ENCODE measurements at regions not wholly inside any gene's neighbourhood (a gene's known extent, or its start where the extent isn't known, plus 50 kb on each side); places are given as distances from the start of the nearest gene placed in this dataset.

DNA sequence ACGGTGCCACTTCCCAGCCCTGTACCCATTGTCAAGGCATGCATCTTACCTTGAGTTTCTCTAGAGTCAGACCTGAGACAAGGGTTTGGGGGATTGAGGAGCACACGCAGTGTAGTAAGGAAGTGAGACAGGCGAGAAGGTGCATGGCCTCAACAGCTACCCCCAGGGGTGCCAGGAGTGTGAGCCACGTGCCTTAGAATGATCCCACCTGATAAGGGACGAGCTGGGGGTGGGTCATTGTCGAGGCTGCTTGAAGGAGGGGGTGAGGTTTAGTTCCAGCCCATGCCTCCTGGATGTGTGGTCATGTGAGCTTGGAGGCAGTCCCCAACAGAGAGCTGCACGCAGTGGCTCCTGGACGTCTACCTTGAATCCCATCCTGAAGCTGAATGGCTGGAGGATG, 320.5 kb downstream of the VRK1 start:
- TF ChIP-seq, protein P1, sequence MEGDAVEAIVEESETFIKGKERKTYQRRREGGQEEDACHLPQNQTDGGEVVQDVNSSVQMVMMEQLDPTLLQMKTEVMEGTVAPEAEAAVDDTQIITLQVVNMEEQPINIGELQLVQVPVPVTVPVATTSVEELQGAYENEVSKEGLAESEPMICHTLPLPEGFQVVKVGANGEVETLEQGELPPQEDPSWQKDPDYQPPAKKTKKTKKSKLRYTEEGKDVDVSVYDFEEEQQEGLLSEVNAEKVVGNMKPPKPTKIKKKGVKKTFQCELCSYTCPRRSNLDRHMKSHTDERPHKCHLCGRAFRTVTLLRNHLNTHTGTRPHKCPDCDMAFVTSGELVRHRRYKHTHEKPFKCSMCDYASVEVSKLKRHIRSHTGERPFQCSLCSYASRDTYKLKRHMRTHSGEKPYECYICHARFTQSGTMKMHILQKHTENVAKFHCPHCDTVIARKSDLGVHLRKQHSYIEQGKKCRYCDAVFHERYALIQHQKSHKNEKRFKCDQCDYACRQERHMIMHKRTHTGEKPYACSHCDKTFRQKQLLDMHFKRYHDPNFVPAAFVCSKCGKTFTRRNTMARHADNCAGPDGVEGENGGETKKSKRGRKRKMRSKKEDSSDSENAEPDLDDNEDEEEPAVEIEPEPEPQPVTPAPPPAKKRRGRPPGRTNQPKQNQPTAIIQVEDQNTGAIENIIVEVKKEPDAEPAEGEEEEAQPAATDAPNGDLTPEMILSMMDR (IDR thresholded peaks at IDR 0.05; ENCODE audit: low read depth, low read length), result no peak
- TF ChIP-seq MYC (IDR thresholded peaks at IDR 0.05; ENCODE audit: low read depth, low read length) (no peak), POLR2A (IDR thresholded peaks at IDR 0.05; ENCODE audit: extremely low read depth, insufficient read length) (no peak)
- TF ChIP-seq, protein P2, sequence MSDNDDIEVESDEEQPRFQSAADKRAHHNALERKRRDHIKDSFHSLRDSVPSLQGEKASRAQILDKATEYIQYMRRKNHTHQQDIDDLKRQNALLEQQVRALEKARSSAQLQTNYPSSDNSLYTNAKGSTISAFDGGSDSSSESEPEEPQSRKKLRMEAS (IDR thresholded peaks at IDR 0.05; ENCODE audit: low read depth, low read length), result no peak

Measured in NB4 (cell line).